ENCODE measurements at regions not wholly inside any gene's neighbourhood (a gene's known extent, or its start where the extent isn't known, plus 50 kb on each side); places are given as distances from the start of the nearest gene placed in this dataset.
A peak's percentile ranks its signal among the peaks of the same experiment; 100 is the strongest.

DNA sequence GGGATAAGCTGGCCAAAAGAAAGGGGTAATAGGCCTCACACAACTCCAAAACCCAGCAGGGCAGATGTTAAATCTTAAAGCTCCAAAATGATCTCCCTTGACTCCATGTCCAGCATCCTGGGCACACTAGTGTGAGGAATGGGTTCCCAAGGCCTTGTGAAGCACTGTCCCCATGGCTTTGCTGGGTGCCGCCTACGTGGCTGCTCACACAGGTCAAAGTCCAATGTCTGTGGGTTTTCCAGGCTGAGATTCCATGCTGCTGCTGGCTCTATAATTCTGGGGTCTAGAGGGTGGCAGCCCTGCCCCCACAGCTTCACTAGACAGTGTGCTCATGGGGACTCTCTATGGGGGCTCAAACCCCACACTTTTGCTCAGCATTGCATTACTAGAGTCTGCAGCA lies 145.3 kb upstream of the GRIN2B start:
- TF ChIP-seq, protein P1, sequence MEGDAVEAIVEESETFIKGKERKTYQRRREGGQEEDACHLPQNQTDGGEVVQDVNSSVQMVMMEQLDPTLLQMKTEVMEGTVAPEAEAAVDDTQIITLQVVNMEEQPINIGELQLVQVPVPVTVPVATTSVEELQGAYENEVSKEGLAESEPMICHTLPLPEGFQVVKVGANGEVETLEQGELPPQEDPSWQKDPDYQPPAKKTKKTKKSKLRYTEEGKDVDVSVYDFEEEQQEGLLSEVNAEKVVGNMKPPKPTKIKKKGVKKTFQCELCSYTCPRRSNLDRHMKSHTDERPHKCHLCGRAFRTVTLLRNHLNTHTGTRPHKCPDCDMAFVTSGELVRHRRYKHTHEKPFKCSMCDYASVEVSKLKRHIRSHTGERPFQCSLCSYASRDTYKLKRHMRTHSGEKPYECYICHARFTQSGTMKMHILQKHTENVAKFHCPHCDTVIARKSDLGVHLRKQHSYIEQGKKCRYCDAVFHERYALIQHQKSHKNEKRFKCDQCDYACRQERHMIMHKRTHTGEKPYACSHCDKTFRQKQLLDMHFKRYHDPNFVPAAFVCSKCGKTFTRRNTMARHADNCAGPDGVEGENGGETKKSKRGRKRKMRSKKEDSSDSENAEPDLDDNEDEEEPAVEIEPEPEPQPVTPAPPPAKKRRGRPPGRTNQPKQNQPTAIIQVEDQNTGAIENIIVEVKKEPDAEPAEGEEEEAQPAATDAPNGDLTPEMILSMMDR (IDR thresholded peaks at IDR 0.05; ENCODE audit: unreplicated experiment): no peak
- no peaks in the 10 kb centered on the region for H3K36me3 Mint-ChIP-seq
- no peaks in the 10 kb centered on the region for H3K4me1 Mint-ChIP-seq
- no peak overlapping the region for H3K4me3 Mint-ChIP-seq
- H3K9me3 Mint-ChIP-seq: peaks cover 21% of the 10 kb centered on the region
- DNase-seq (ENCODE audit: low spot score in 2 of 2, unreplicated experiment in 2 of 2): no peak
- H3K27ac Mint-ChIP-seq: no peak overlapping the region
- H3K27me3 Mint-ChIP-seq (ENCODE audit: low read depth): peaks cover 9% of the 10 kb centered on the region

DNA sequence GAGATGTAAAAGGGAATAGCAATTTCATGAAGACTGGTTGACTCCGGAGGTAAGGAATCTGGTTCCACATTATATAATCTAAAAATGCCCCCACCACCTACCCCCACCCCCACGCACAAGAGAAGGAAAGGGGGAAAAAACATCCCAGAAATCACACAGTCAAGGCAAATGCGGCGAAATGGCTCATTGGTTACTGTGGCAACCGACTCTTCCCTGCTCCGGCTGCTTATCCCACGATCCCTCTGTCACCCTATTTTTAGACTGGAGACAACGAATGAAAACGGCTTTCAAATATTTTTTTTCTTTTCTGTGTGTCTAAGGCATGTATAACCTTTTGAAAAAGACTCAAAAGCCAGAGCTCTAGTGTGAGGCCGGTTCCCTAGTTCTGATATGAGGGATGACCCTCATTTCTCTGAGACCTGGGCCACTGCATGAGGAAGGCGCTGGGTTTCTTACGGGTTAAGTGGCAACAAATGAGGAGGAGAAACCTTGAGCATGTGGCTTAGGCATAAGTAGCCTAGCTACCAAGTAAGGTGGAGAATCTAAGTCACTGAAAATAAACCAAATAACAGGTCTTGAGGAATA lies 148.3 kb upstream of the GRIN2B start:
- H3K36me3 Mint-ChIP-seq: no peaks in the 10 kb centered on the region

DNA sequence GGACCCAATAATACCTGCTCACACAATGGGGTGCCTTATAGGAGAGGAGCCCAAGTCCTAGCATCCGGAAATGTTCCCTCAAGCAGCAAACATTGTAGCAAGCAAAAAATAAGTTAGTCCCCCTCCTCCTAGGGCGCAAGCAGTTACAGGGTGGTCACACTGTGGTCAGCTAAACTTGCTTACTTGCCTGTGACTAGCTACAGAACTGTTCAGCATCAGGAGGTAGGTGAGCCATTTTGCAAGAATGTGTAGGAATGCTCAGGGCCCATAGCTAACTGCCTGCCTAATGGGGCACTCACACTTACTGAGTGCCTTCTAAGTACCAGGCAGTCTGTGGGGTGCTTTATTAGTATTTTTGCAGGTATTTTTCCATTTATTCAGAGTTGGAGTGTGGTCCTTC lies 154.6 kb upstream of the GRIN2B start:
- DNase-seq (ENCODE audit: low spot score in 2 of 2, unreplicated experiment in 2 of 2): no peak
- Mint-ChIP-seq H3K9me3 (no peaks in the 10 kb centered on the region), H3K27me3 (ENCODE audit: low read depth) (peaks cover 7% of the 10 kb centered on the region), H3K27ac (no peak overlapping the region), H3K36me3 (no peaks in the 10 kb centered on the region), H3K4me1 (peaks cover 6% of the 10 kb centered on the region), H3K4me3 (no peak overlapping the region)
- TF ChIP-seq, protein P1 (IDR thresholded peaks at IDR 0.05; ENCODE audit: unreplicated experiment): no peak

More for the DNA sequence above, 148.3 kb upstream of the GRIN2B start:
- DNase-seq (ENCODE audit: low spot score in 2 of 2, unreplicated experiment in 2 of 2): no peak
- Mint-ChIP-seq H3K27ac (no peak overlapping the region), H3K27me3 (ENCODE audit: low read depth) (peaks cover 12% of the 10 kb centered on the region), H3K4me3 (no peak overlapping the region), H3K9me3 (peaks cover 10% of the 10 kb centered on the region), H3K4me1 (no peaks in the 10 kb centered on the region)
- TF ChIP-seq, protein P1 (IDR thresholded peaks at IDR 0.05; ENCODE audit: unreplicated experiment): no peak

DNA sequence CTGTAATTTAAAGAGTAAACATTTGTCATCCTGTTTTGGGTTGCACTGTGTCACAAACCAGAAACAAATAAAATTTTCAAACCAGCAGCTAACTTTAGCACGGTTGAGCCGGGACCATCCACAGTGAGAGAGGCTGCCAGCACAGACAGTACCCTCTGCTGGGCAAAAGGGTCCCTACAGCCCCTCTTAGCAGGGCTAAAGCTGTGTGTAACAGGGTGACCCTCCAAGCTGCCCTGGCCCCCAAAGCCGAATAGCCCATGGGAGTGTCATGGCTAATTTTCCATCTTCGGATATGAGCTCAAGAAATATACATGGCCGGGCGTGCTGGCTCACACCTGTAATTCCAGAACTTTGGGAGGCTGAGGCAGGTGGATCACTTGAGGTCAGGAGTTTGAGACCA lies 157.1 kb upstream of the GRIN2B start:
- H3K36me3 Mint-ChIP-seq: no peaks in the 10 kb centered on the region
- no peak overlapping the region for H3K27ac Mint-ChIP-seq
- H3K4me1 Mint-ChIP-seq: peaks cover 6% of the 10 kb centered on the region
- no peaks in the 10 kb centered on the region for H3K9me3 Mint-ChIP-seq
- H3K27me3 Mint-ChIP-seq (ENCODE audit: low read depth): peaks cover 4% of the 10 kb centered on the region
- H3K4me3 Mint-ChIP-seq: no peak overlapping the region
- TF ChIP-seq, protein P1 (IDR thresholded peaks at IDR 0.05; ENCODE audit: unreplicated experiment): peak; percentile 7
- no peak for DNase-seq (ENCODE audit: low spot score in 2 of 2, unreplicated experiment in 2 of 2)

DNA sequence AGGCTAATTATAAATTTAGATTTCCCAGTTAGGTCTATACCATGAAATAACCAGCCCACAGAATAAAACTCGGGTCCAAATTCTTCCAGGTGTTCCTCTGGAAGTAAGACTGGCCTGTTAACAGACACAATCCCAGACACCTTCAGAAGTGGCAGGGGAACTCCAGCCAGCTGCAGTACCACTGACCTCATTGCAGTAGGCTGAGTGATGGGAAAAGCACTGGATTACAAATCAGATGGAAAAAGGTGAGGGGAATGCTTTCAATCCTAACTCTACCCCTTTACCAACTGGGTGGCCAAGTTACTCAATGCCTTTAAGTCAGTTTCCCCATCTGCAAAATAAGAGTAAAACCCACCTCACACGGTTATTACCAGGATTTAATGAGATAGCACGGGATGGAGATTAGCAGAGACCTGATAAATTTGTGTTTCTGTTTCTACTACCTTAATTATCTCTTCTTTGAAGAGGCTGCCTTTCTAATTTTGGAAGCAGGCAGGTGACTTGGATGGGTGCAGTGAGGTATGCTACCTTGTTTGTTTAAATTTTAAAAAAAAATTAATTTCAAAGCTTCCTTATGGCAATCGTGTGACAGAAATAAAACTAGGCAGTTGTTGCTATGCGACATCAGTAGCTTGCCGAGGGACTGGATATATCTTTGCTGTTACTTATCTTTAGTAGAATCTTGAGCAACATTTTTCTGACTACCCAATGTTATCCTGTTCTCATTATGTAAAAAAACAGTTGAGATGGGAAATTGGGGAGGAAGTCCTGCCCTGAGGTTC lies 167.3 kb upstream of the GRIN2B start:
- H3K4me1 Mint-ChIP-seq: no peaks in the 10 kb centered on the region
- no peak overlapping the region for H3K27ac Mint-ChIP-seq
- H3K9me3 Mint-ChIP-seq: peaks cover 8% of the 10 kb centered on the region
- H3K36me3 Mint-ChIP-seq: no peaks in the 10 kb centered on the region
- no peak overlapping the region for H3K4me3 Mint-ChIP-seq
- no peaks in the 10 kb centered on the region for H3K27me3 Mint-ChIP-seq (ENCODE audit: low read depth)
- no peak for DNase-seq (ENCODE audit: low spot score in 2 of 2, unreplicated experiment in 2 of 2)
- TF ChIP-seq, protein P1 (IDR thresholded peaks at IDR 0.05; ENCODE audit: unreplicated experiment): no peak
